ENCODE measurements at regions not wholly inside any gene's neighbourhood (a gene's known extent, or its start where the extent isn't known, plus 50 kb on each side); places are given as distances from the start of the nearest gene placed in this dataset.

- no peak overlapping the region for H3K27ac ChIP-seq (ENCODE audit: low read length)
- H3K27me3 ChIP-seq (ENCODE audit: insufficient read depth, low read length, poor library complexity), result peaks cover 7% of the 10 kb centered on the region
- no peaks in the 10 kb centered on the region for H3K4me1 ChIP-seq (ENCODE audit: insufficient read depth, low read length)
- TF ChIP-seq CTCF (IDR thresholded peaks at IDR 0.05; ENCODE audit: borderline replicate concordance, extremely low read depth, low read length, poor library complexity, severe bottlenecking) (no peak), EZH2 (IDR thresholded peaks at IDR 0.05; ENCODE audit: borderline replicate concordance, low read depth, low read length, severe bottlenecking) (no peak)
- DNase-seq, result no peak
- no peak for ATAC-seq (ENCODE audit: insufficient read depth, low read depth)
- no peak overlapping the region for H3K4me3 ChIP-seq (ENCODE audit: low read depth in 1 of 2, low read length in 2 of 2)
- H3K9ac ChIP-seq (ENCODE audit: low read depth, low read length), result no peak overlapping the region
- H2AFZ ChIP-seq (ENCODE audit: low read depth, low read length), result no peak overlapping the region
- no peak overlapping the region for H3K4me2 ChIP-seq (ENCODE audit: insufficient read depth, low read length)
- H4K20me1 ChIP-seq (ENCODE audit: insufficient read depth, low read length), result peaks cover 3% of the 10 kb centered on the region; the same call in 1 of the 2 replicates
- no peaks in the 10 kb centered on the region for H3K79me2 ChIP-seq (ENCODE audit: insufficient read depth, low read length)
- no peaks in the 10 kb centered on the region for H3K9me3 ChIP-seq (ENCODE audit: insufficient read depth, low read length, severe bottlenecking)
- H3K36me3 ChIP-seq (ENCODE audit: insufficient read depth, low read length), result no peaks in the 10 kb centered on the region
These were observed 175.4 kb upstream of the SYT13 start for GRCh38 chr11:45461514-45461913.

- H3K4me3 ChIP-seq (ENCODE audit: low read depth in 1 of 2, low read length in 2 of 2), result no peak overlapping the region
- no peak for DNase-seq
These were observed 173.3 kb upstream of the SYT13 start for GRCh38 chr11:45459491-45459890.

DNA sequence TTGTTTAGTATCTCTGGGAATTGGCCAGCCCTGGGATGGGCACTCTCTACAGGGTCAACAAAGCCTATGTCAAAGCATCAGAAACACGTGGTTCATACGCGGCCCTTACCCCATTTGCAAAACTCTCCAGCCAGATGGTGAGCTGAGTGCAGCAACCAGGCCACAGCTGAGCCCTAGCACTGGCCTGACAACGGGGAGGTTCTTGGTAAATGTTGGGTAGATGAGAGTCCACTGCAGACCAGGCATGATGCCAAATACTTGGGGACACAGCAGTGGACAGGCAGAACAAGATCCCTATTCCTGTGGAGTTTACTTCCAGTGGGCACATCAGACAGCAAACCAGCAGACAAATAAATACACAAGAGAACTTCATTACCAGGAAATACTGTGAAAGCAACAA lies 172.1 kb upstream of the SYT13 start:
- Histone ChIP-seq H3K4me2 (ENCODE audit: insufficient read depth, low read length) (no peak overlapping the region), H3K27ac (ENCODE audit: low read length) (no peak overlapping the region), H3K4me1 (ENCODE audit: insufficient read depth, low read length) (no peaks in the 10 kb centered on the region), H2AFZ (ENCODE audit: low read depth, low read length) (no peak overlapping the region), H3K36me3 (ENCODE audit: insufficient read depth, low read length) (no peaks in the 10 kb centered on the region), H3K27me3 (ENCODE audit: insufficient read depth, low read length, poor library complexity) (peaks cover 7% of the 10 kb centered on the region), H3K79me2 (ENCODE audit: insufficient read depth, low read length) (no peaks in the 10 kb centered on the region), H4K20me1 (ENCODE audit: insufficient read depth, low read length) (no peaks in the 10 kb centered on the region), H3K9me3 (ENCODE audit: insufficient read depth, low read length, severe bottlenecking) (no peaks in the 10 kb centered on the region), H3K4me3 (ENCODE audit: low read depth in 1 of 2, low read length in 2 of 2) (no peak overlapping the region), H3K9ac (ENCODE audit: low read depth, low read length) (no peak overlapping the region)
- DNase-seq (no peak), ATAC-seq (ENCODE audit: insufficient read depth, low read depth) (no peak)
- no peak for TF ChIP-seq EZH2 (IDR thresholded peaks at IDR 0.05; ENCODE audit: borderline replicate concordance, low read depth, low read length, severe bottlenecking)
- no peak for TF ChIP-seq CTCF (IDR thresholded peaks at IDR 0.05; ENCODE audit: borderline replicate concordance, extremely low read depth, low read length, poor library complexity, severe bottlenecking)

More at GRCh38 chr11:45459491-45459890, 173.3 kb upstream of the SYT13 start:
- ATAC-seq (ENCODE audit: insufficient read depth, low read depth), result no peak
- H3K9ac ChIP-seq (ENCODE audit: low read depth, low read length), result no peak overlapping the region
- no peaks in the 10 kb centered on the region for H3K9me3 ChIP-seq (ENCODE audit: insufficient read depth, low read length, severe bottlenecking)
- H3K4me1 ChIP-seq (ENCODE audit: insufficient read depth, low read length), result no peaks in the 10 kb centered on the region
- peaks cover 7% of the 10 kb centered on the region for H3K27me3 ChIP-seq (ENCODE audit: insufficient read depth, low read length, poor library complexity)
- no peak overlapping the region for H3K4me2 ChIP-seq (ENCODE audit: insufficient read depth, low read length)
- no peak for TF ChIP-seq CTCF (IDR thresholded peaks at IDR 0.05; ENCODE audit: borderline replicate concordance, extremely low read depth, low read length, poor library complexity, severe bottlenecking)
- no peak for TF ChIP-seq EZH2 (IDR thresholded peaks at IDR 0.05; ENCODE audit: borderline replicate concordance, low read depth, low read length, severe bottlenecking)
- no peaks in the 10 kb centered on the region for H3K79me2 ChIP-seq (ENCODE audit: insufficient read depth, low read length)
- H4K20me1 ChIP-seq (ENCODE audit: insufficient read depth, low read length), result peaks cover 3% of the 10 kb centered on the region; the same call in 1 of the 2 replicates
- no peak overlapping the region for H2AFZ ChIP-seq (ENCODE audit: low read depth, low read length)
- H3K36me3 ChIP-seq (ENCODE audit: insufficient read depth, low read length), result no peaks in the 10 kb centered on the region
- no peak overlapping the region for H3K27ac ChIP-seq (ENCODE audit: low read length)

DNA sequence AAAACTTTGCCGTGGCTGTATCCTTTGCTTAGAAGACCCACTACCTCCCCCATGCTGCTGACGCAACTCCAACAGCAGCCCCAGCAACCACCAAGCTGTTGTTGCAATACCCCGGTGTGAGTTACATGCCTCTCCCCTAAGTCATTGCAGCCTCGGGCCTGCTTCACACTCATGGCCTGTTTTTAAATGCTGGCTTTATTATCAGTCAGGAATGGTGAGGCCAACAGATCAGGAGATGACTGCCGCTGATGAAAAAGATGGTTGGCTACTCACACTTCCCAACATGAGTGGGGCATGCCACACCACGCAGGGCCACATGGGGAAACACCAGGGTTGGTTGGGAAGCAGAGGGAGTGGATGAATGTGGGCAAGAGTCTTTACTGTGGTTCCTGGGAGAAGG lies 171.5 kb upstream of the SYT13 start:
- H3K27me3 ChIP-seq (ENCODE audit: insufficient read depth, low read length, poor library complexity), result peaks cover 7% of the 10 kb centered on the region
- no peak overlapping the region for H3K27ac ChIP-seq (ENCODE audit: low read length)
- DNase-seq (no peak), ATAC-seq (ENCODE audit: insufficient read depth, low read depth) (no peak)
- H3K4me2 ChIP-seq (ENCODE audit: insufficient read depth, low read length), result no peak overlapping the region
- H3K9me3 ChIP-seq (ENCODE audit: insufficient read depth, low read length, severe bottlenecking), result no peaks in the 10 kb centered on the region
- H3K79me2 ChIP-seq (ENCODE audit: insufficient read depth, low read length), result no peaks in the 10 kb centered on the region
- H4K20me1 ChIP-seq (ENCODE audit: insufficient read depth, low read length), result no peaks in the 10 kb centered on the region
- no peak overlapping the region for H2AFZ ChIP-seq (ENCODE audit: low read depth, low read length)
- H3K4me3 ChIP-seq (ENCODE audit: low read depth in 1 of 2, low read length in 2 of 2), result no peak overlapping the region
- no peak for TF ChIP-seq CTCF (IDR thresholded peaks at IDR 0.05; ENCODE audit: borderline replicate concordance, extremely low read depth, low read length, poor library complexity, severe bottlenecking)
- no peak for TF ChIP-seq EZH2 (IDR thresholded peaks at IDR 0.05; ENCODE audit: borderline replicate concordance, low read depth, low read length, severe bottlenecking)
- H3K9ac ChIP-seq (ENCODE audit: low read depth, low read length), result no peak overlapping the region
- H3K36me3 ChIP-seq (ENCODE audit: insufficient read depth, low read length), result no peaks in the 10 kb centered on the region
- no peaks in the 10 kb centered on the region for H3K4me1 ChIP-seq (ENCODE audit: insufficient read depth, low read length)

Data from DND-41 (cell line).